Lower leg skin (tissue), 3 donors: ENCODE measurements at regions not wholly inside any gene's neighbourhood (a gene's known extent, or its start where the extent isn't known, plus 50 kb on each side); places are given as distances from the start of the nearest gene placed in this dataset.

Experiments
- CTCF ChIP-seq, 3 donors: fragments of 450-650 bp; IDR thresholded peaks; one replicate each; pipeline ENCODE4 v1.5.1; 2016; ENCODE audit warnings: antibody characterized with exemption in 3 of 3, mild to moderate bottlenecking in 3 of 3, moderate library complexity in 2 of 3
- POLR2A ChIP-seq, 2 donors: fragments of 450-650 bp; IDR thresholded peaks; one replicate each; pipeline ENCODE4 v1.6.1; 2016 to 2017; ENCODE audit warnings: antibody characterized with exemption in 2 of 2, mild to moderate bottlenecking in 1 of 2, moderate library complexity in 1 of 2

GRCh38 chr2:82344670-82345069, 2040.1 kb upstream of the LRRTM1 start:
- TF ChIP-seq CTCF (IDR thresholded peaks at IDR 0.05) (no peak), POLR2A (IDR thresholded peaks at IDR 0.05) (no peak)
